ENCODE measurements at regions not wholly inside any gene's neighbourhood (a gene's known extent, or its start where the extent isn't known, plus 50 kb on each side); places are given as distances from the start of the nearest gene placed in this dataset.
"Not testable (repeated sequence)": the region's sequence is repeated elsewhere in the genome, so short reads cannot be mapped to it uniquely, and the experiment has no call there.

GRCh38 chr12:42725809-42726208, 136.3 kb upstream of the PRICKLE1 start:
- DNase-seq (ENCODE audit: low read depth), result peak; percentile 53
- no peak overlapping the region for H3K4me3 ChIP-seq (ENCODE audit: control insufficient read depth, low read depth, low read length)
- TF ChIP-seq, protein P1, sequence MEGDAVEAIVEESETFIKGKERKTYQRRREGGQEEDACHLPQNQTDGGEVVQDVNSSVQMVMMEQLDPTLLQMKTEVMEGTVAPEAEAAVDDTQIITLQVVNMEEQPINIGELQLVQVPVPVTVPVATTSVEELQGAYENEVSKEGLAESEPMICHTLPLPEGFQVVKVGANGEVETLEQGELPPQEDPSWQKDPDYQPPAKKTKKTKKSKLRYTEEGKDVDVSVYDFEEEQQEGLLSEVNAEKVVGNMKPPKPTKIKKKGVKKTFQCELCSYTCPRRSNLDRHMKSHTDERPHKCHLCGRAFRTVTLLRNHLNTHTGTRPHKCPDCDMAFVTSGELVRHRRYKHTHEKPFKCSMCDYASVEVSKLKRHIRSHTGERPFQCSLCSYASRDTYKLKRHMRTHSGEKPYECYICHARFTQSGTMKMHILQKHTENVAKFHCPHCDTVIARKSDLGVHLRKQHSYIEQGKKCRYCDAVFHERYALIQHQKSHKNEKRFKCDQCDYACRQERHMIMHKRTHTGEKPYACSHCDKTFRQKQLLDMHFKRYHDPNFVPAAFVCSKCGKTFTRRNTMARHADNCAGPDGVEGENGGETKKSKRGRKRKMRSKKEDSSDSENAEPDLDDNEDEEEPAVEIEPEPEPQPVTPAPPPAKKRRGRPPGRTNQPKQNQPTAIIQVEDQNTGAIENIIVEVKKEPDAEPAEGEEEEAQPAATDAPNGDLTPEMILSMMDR (IDR thresholded peaks at IDR 0.05; ENCODE audit: control insufficient read depth, insufficient read depth, low read depth, low read length, missing control alignments), result no peak

GRCh38 chr12:42716491-42716891, 126.9 kb upstream of the PRICKLE1 start:
- TF ChIP-seq, protein P1 (IDR thresholded peaks at IDR 0.05; ENCODE audit: control insufficient read depth, insufficient read depth, low read depth, low read length, missing control alignments), result no peak
- peak; percentile 46 for DNase-seq (ENCODE audit: low read depth)
- H3K4me3 ChIP-seq (ENCODE audit: control insufficient read depth, low read depth, low read length), result no peak overlapping the region

GRCh38 chr12:42713566-42713965, 124.0 kb upstream of the PRICKLE1 start:
- H3K4me3 ChIP-seq (ENCODE audit: control insufficient read depth, low read depth, low read length); DNase-seq (ENCODE audit: low read depth): not testable (repeated sequence)

- DNase-seq (ENCODE audit: low read depth); H3K4me3 ChIP-seq (ENCODE audit: control insufficient read depth, low read depth, low read length): not testable (repeated sequence)
Observed at GRCh38 chr12:42708374-42708773, 118.8 kb upstream of the PRICKLE1 start.

DNA sequence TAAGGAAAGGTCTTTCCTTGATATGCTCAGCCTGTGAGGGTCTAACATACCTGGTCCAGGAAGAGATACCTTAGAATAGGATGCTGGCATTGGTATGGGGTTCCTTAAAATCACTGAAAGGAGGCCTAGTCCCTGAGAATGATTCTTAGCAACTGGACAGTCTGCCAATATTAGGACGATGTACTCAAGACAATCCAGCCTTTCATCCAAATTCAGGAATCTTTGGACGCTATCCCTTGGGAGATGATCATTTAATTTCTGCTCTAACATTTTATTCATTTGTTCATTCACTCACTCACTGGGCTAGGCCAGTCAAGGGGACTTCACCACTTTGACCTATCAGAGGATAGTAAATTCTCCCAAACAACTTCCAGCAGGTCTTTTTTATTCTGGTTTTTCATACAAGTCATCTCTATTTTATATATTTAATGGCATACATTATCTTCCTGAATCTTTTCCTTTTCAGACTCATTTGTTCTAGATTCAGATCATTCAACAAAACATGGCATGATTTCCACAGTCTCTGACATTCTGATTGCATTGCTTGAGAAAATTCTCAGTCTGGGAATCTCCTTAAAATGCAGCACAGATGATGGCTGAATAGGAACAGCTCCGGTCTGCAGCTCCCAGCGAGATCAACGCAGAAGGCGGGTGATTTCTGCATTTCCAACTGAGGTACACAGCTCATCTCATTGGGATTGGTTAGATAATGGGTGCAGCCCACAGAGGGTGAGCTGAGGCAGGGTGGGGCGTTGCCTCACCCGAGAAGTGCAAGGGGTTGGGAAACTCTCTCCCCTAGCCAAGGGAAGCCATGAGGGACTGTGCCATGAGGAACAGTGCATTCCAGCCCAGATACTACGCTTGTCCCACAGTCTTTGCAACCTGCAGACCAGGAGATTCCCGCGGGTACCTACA, 118.0 kb upstream of the PRICKLE1 start:
- DNase-seq (ENCODE audit: low read depth), result no peak
- no peak overlapping the region for H3K4me3 ChIP-seq (ENCODE audit: control insufficient read depth, low read depth, low read length)
- TF ChIP-seq, protein P1 (IDR thresholded peaks at IDR 0.05; ENCODE audit: control insufficient read depth, insufficient read depth, low read depth, low read length, missing control alignments), result no peak

DNA sequence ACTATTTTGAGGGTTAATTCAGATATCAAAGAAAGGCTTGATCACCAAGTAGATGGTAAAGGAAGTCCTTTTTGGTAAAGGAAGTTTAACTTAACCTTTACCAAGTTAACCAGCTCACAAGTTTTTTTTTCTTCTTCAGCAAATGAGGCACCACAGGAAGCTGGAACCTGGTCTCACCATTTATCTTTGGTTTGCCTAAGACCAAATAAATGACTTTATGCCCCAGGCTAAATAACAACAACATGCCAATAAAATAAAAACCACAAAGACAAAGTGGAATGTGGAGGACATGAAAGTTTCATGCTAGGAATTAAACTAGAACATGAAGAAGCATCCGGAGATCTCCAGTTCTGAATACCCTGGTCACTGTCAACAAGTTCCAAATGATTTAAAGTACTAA, 116.8 kb upstream of the PRICKLE1 start:
- no peak overlapping the region for H3K4me3 ChIP-seq (ENCODE audit: control insufficient read depth, low read depth, low read length)
- TF ChIP-seq, protein P1 (IDR thresholded peaks at IDR 0.05; ENCODE audit: control insufficient read depth, insufficient read depth, low read depth, low read length, missing control alignments), result no peak
- DNase-seq (ENCODE audit: low read depth), result no peak

- TF ChIP-seq, protein P1 (IDR thresholded peaks at IDR 0.05; ENCODE audit: control insufficient read depth, insufficient read depth, low read depth, low read length, missing control alignments), result no peak
- H3K4me3 ChIP-seq (ENCODE audit: control insufficient read depth, low read depth, low read length), result no peak overlapping the region
- peak; percentile 82 for DNase-seq (ENCODE audit: low read depth)
Observed at GRCh38 chr12:42705863-42706262, 116.3 kb upstream of the PRICKLE1 start.

All from AG09309 (cell line).